SHP77 (cell line): ENCODE measurements at regions not wholly inside any gene's neighbourhood (a gene's known extent, or its start where the extent isn't known, plus 50 kb on each side); places are given as distances from the start of the nearest gene placed in this dataset.
A peak's percentile ranks its signal among the peaks of the same experiment; 100 is the strongest.
"Not testable (repeated sequence)": the region's sequence is repeated elsewhere in the genome, so short reads cannot be mapped to it uniquely, and the experiment has no call there.

Experiments used
- DNase-seq, 2 experiments: peaks; one replicate each; lab custom pipeline; 2025; lab: John Stamatoyannopoulos, UW

DNA sequence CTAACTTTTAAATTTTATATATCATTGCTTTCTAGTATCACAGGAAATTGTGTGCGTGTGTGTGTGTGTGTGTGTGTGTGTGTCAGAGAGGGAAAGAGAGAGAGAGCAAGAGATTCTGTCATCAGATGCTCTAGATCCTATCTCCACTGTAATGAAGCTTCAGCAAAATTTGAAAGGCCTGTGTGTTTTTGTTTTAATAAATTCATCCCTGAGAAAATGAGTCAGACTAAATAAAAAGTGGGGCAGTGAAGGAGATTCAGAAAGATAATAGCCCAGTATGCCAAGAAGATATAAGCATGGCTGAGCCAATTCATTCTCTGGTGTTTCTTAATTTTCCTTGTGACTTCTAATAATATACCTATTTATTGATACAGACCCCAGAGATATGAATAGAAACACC lies 184.2 kb upstream of the TMEM196 start:
- DNase-seq = no peak

DNA sequence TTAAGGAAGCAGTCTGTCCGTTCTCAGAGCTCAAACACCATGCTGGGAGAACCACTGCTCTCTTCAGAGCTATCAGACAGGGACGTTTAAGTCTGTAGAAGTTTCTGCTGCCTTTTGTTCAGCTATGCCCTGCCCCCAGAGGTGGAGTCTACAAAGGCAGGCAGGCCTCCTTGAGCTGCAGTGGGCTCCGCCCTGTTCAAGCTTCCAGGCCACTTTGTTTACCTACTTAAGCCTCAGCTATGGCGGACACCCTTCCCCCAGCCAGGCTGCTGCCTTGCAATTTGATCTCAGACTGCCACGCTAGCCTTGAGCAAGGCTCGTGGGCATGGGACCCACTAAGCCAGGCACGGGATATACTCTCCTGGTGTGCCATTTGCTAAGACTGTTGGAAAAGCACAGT lies 180.7 kb upstream of the TMEM196 start:
- DNase-seq = not testable (repeated sequence)

DNA sequence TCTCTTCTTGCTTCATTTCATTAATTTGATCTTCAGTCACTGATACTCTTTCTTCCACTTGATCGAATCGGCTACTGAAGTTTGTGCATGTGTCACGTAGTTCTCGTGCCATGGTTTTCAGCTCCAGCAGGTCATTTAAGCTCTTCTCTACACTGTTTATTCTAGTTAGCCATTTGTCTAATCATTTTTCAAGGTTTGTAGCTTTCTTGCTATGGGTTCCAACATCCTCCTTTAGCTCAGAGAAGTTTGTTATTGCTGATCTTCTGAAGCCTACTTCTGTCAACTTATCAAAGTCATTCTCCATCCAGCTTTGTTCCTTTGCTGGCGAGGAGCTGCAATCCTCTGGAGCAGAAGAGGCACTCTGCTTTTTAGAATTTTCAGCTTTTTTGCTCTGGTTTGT lies 180.0 kb upstream of the TMEM196 start:
- not testable (repeated sequence) for DNase-seq

DNA sequence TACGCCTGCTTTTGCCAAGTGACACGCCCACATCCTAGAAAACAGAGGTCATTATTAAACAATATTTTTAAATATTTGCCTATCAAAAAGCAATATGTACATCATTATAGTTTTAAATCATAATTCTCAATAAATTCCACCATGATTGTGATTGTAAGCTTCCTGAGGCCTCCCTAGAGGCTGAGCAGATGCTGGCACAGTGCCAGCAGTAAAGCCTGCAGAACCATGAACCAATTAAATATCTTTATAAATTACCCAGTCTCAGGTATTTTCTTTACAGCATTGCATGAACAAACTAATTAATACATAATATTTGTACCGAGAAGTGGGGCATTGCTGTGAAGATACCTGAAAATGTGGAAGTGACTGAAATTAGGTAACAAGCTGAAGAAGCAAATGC lies 174.7 kb upstream of the TMEM196 start:
- DNase-seq = no peak

DNA sequence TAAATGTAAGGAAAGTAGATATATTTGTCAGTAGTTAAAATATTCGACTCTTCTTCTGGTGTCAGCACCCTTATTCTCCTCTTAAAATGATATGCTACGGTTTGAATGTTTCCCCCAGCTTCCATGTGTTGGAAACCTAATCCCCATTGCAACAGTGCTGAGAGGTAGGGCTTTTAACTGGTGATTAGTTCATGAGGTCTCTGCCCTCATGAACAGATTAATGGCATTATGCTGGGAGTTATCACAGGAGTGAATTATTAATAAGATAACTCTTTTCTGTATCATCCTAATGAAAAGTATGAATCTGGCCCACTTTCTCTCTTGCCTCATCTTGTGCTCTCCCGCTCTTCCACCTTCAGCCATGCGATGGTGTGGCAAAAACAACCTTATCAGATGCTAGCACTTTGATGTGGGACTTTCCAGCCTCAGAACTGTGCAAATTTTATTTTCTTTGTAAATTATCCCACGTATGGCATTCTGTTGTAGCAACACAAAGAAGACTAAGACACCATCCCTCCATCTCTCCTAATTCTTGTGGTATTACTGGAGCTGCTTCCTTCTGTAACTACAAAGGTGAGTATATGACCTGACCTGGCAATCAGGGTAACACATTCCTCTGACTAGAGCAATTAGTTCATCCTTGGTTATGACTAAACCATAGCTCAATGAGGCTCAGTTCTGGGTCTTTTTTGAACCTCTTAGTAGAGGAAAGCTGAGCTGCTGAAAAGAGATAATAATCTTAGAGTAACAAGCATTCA lies 171.1 kb upstream of the TMEM196 start:
- DNase-seq = no peak

DNA sequence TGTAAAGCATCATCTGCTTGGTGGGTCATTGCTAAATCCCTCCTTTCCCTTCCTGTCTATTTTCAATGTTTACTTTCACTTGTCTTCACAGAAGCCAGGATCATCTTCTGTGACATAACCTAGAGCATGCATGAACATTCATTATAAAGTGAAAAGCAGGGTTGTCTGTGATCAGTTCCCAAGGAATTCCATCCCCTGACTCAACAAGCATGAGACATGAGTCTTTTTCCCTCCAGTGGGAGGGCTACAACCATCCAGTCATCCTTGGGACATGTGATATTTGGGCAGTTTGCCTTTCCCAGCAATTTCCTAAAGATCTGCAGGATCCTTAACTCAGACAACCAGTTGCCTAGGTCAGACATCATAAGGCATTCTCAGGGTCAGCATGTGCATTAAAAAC lies 166.3 kb upstream of the TMEM196 start:
- DNase-seq = no peak

DNA sequence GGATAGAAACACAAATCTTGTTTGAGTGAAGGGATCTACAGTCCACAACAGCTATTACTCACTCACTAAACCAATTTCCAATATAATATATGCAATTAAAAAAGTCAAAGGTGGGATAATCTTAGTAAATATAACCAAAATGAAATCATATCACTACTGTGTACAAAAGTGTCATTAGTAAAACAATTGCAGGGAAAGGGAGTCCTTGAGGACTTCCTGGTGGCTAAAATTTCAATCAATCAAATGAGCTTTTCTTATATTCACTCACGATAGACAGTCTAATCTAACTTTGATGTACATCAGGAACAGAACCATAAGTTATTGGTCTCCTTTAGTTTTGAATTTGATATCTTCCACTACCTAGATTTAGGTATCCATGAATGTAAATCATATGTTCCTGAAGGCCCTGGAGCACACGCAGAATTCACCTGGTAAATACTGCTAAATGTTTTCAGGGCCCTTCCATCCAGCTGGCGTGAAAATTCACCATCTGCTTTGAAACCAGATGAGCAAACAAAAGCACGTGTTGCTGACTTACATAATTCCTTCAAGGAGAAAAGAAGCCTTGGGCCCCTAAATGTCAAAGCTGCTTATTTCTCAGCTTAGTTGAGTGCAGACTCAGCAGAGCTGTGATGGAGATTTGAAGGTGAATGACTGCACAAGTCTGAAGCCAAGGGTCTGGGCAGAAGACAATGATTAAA lies 159.3 kb upstream of the TMEM196 start:
- DNase-seq = peak; percentile 60 to 76

DNA sequence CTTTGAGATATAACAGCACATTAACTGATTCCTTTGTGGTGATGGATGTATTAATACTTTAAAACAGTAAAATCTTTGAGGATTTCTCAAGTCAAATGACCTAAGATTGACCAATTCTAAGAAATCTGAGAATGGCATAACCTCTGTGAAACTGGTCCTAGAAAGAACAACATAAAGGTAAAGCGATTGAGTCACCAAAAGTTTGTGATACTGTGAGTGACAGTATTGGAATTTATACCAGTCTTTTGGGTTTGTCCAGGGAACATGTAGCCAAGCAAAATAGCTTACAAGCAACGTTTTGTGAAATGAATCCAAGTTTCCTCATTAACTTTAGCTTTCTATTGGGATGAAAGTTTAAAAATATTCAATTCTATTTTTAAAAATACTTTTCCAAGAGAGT lies 157.4 kb upstream of the TMEM196 start:
- no peak for DNase-seq

DNA sequence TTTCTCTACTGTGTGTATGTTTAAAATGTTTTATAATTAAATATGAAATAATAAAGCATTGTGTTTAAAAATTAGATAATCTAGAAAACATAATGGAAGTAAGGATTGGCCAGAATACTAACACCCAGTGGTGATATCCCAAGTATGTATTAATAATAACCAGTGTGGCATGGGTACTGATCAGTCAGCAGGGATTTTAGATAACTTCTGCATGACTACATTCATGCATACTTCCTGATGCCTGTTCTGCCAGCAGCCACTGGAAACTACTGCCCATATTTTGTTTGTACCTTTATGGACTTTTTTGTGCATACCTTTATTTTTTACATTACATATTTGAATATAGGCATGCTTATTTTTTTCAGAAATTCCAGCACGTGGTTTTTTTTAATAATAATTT lies 156.6 kb upstream of the TMEM196 start:
- no peak for DNase-seq

DNA sequence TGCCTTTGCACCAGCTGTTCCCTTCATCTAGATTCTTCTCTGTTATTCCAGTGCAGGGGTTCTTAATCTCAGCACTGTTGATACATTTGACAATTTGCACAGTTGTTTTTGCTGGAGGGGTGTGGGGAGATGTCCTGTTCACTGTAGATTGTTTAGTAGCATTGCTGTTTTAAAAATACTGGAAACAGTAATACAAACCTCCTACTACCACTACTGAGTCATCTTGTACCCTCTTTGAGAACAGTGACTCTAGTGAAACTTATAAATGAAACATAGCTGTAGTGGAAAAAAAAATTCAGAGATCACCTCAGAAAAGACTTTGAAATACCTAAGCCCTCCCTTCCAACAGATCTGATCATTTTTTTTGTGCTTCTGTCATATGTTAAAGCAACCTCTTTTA lies 154.8 kb upstream of the TMEM196 start:
- DNase-seq = no peak

DNA sequence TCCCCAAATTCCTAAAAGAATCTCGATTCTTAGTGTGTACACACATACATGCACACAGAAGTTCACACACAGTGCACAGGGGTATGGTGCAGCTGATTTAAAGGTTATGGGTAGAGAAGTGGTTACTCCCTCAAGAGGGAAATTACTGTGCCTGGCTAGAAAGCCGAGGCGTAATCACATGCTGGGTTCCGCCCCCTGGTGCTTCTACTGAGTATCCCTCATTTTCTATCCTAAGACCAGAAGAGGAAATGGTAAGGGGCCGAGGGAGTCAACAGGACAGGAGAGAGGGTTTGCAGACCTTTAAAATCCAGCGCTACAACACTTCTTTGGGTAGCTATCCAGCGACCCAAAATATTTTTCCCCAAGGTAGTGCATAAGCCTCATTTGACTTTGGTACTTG lies 147.3 kb upstream of the TMEM196 start:
- no peak for DNase-seq

DNA sequence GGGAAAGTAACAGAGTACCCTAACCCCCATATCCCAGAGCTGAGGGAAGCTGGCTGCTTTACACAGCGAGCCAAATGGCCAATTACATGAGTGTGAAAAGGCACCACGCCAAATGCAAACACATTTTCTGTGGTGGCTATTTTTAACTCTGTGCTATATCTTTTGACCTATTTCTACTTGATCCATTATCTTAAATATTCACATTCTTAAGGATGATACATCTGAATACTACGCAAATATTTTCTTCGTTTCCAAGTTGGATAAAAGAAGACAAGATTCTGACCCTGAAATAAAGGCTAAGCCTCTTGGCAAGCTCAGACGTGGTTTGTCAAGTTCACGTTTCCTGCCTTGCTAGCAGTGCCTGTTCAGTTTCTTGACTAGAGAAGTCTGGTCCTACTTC lies 146.7 kb upstream of the TMEM196 start:
- no peak for DNase-seq

DNA sequence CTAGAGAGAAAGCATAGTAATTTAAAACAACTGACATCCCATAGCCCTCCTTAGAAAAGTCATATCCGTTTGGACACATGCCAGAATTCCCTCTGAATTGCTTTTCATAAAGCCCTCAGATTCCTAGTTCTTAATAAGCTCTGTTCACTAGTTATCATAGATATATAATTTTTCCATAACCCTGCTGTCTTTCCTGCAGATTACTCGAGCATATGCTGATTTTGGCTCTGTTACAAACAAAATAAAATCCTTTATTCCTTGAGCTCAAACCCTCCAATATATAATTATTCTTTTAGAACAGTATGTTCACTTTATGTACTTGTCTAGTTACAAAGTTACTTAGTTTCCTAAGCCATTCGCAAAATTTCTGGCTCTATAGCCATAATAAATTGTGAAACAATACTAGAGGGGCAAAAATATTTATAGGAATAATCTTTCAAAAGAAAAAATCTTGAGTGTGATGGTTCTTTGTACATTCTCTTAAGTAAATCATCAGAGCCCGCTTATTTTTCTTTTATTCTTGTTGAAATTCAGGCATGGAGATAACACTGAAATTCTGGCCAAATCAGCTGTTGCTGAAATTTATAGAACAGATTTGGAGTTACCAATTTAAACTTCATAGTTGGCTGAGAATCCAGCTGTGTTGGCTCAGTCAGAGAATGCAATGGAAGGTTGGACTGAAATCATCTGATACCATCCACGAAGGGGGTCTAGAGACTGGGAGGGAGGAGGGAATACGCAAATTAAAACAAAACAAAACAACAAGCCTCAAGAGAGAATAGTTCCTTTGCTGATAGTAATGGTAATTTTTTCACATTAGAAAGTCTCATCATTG lies 146.1 kb upstream of the TMEM196 start:
- no peak for DNase-seq

DNA sequence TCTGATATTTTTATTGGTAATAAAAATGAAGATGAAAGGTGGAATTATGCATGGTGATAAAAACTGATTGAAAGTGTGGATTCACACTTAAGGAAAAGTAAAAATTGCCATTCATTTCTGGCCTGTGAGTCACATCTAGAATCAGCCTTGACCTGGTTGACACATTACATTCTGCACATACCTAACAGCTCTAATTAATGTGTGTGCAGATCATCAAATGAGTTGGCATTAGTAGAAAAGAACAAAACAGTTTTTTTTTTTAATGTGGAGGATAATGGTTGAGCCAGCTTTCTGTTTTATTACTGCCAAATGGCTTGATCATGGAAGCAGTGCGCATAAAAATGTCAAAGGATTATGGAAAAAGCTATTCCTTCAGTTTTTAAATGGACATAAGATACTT lies 142.6 kb upstream of the TMEM196 start:
- DNase-seq = no peak

DNA sequence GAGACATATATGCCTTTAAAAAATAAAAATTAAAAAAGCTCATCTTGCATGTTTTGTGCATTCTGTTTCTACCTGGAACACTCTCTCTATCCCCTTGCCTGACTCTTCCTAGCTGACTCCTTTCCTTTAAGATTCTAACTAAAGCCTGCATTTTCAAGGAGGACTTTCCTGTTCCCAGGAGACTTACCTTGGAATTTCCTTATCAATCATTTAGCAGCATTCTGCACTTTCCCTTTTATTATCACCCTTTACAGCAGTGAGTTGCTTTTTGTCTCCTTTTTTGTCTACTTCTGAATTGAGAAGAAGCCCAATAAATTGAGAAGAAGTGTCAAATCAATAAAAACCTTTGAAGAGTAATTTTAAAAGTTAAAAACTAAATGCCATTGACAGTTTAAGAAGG lies 142.2 kb upstream of the TMEM196 start:
- no peak for DNase-seq

DNA sequence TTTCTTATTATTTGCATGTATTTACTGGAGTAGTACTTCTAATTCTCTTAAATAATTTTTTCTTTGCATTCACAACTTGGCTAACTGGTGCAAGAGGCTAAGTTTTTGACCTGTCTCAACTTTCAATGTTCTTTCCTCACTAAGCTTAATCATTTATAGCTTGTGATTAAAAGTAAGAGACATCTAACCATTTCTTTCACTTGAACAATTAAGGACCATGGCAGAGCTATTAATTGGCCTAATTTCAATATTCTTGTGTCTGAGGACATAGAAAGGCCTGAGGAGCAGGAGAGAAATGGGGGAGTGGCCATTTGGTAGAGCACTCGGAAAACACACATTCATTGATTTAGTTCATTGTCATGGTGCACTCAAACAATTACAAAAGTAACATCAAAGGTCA lies 141.4 kb upstream of the TMEM196 start:
- no peak for DNase-seq

DNA sequence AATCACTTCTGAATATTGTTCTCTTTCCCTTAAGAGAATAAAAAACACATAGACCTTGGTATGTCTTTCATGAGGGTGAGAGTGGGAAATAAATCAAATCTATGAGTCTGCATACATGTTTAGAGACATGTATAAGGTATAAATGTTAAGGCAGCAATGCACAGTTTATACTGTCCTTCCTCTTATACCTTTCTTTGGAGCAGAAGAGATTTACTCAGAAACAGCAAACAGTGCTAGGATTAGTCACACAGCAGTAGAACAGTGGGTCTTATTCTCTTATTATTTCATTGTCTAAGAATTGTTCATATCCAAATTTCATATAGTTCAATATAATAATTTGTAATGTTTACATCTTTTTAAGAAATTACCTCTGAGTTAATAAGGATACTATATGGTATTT lies 126.7 kb upstream of the TMEM196 start:
- no peak for DNase-seq

DNA sequence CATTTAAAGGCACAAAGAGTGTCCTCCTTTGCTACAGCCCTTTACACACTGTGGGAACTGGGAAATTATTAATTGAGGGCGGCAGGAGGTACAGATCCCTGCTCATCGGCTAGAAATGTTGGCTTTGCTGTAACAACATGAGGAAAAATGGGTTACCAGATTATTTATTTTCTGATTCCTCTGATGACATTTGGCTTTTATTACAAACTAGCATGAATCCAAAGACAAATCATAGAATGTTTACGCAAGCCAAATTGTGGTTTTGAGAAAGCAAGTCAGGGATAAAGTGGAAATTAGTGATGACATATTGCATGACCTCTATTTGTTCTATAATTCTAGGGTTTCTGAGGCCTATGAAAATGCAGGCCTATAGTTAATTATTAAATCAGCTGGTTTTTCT lies 126.1 kb upstream of the TMEM196 start:
- DNase-seq = no peak

DNA sequence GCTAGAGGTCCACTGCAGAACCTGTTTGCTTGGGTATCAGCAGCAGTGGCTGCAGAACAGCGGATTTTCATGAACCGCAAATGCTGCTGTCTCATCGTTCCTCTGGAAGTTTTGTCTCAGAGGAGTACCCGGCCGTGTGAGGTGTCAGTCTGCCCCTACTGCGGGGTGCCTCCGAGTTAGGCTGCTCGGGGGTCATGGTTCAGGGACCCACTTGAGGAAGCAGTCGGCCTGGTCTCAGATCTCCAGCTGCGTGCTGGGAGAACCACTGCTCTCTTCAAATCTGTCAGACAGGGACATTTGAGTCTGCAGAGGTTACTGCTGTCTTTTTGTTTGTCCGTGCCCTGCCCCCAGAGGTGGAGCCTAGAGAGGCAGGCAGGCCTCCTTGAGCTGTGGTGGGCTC lies 109.5 kb upstream of the TMEM196 start:
- not testable (repeated sequence) for DNase-seq

DNA sequence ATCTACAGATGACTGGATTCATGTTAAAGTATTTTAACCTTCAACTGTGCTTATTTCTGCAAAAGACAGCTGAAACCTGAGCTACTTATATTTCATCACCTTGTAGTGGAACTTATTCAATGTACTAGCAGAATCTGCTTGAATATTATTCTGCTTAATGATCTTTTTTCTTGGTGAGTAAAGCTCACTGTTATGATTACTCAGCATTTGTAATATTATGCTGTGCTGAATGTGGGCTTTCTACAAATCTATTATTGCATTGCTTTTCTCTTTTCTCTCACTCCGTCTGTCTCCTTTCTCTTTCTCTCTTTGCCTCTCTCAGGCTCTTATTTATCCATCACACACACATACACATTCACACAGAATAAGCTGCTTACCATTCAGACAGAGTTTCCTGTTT lies 98.7 kb upstream of the TMEM196 start:
- no peak for DNase-seq

DNA sequence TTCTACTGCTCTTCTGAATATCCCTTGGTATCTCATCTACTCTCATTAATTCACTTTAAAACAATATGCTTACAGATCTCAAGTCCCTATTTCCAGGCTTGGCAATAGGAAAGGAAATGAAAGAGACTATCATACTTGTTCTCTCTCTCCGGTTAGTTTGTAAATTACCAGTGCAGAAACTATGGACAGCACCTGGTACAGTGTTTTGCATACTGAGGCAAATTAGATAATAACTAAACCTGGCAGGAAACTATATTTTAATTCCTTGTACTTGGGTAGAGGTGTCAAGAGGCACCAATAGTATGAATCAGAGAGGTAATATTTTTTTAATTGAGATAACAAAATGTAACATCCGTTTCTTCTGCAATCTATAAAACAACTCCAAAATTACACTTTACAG lies 97.7 kb upstream of the TMEM196 start:
- no peak for DNase-seq

DNA sequence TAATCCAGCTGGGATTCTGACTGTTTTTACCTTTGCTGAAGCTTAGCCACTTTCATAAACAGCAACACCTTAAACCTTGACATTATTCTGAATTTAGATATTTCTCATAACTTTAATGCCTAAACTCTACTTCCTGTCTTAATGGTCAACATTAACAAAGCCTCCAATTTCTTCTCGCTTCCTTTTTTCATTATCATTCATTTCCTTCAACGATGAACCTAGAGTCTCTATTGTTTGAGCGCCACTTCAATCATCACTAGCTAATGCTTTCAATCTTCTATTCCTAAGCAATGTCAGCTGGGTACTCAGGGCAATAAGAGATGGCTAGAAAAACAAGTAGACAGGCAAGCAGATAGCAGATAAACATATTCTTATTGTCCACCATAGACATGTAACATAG lies 96.6 kb upstream of the TMEM196 start:
- no peak for DNase-seq

DNA sequence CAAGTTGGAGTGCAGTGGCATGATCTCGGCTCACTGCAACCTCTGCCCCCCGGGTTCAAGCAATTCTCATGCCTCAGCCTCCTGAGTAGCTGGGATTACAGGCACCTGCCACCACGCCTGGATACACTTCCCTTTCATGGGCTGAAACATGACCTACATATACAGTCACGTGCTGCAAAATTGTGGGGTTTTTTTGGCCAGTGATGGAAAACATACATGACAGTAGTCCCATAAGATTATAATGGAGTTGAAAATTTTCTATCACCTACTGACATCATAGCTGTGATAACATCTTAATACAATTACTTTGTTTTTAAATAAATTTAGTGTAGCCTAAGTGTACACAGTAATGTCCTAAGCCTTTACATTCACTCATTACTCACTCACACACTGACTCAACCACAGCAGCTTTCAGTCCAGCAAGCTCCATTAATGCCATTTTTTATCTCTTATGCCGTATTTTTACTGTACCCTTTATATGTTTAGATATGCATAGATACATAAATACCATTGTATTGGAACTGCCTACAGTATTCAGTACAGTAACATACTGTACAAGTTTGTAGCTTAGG lies 79.9 kb upstream of the TMEM196 start:
- DNase-seq = no peak
